ENCODE measurements at regions not wholly inside any gene's neighbourhood (a gene's known extent, or its start where the extent isn't known, plus 50 kb on each side); places are given as distances from the start of the nearest gene placed in this dataset.

- H3K4ac ChIP-seq (ENCODE audit: low read length): no peak overlapping the region
- H3K9me3 ChIP-seq (replicated peaks in 1 of 2; ENCODE audit: control insufficient read depth in 2 of 2, insufficient read depth in 1 of 2, low read depth in 1 of 2, low read length in 2 of 2): no peaks in the 10 kb centered on the region
- no peak overlapping the region for H3K23ac ChIP-seq (ENCODE audit: low read depth, low read length, poor library complexity)
- no peak overlapping the region for H3K4me3 ChIP-seq (ENCODE audit: low read length in 2 of 2)
- no peak overlapping the region for H3K27ac ChIP-seq (replicated peaks; ENCODE audit: low read length)
- WGBS, 2 donors (ENCODE audit: extremely low coverage in 2 of 2, insufficient read length in 2 of 2, insufficient replicate concordance in 1 of 2): no CpG with 5 or more reads among the region's 1 CpG
- no peak overlapping the region for H3K4me2 ChIP-seq (ENCODE audit: insufficient read depth, low read length, poor library complexity, severe bottlenecking)
- no peak overlapping the region for H4K8ac ChIP-seq (ENCODE audit: low read depth, low read length)
- no peak overlapping the region for H3K18ac ChIP-seq (ENCODE audit: low read length)
- H2AFZ ChIP-seq (ENCODE audit: low read length): no peak overlapping the region
- no peak overlapping the region for H3K9ac ChIP-seq (ENCODE audit: low read depth, low read length, poor library complexity)
- H3K14ac ChIP-seq (ENCODE audit: low read length): no peak overlapping the region
- H3K4me1 ChIP-seq (ENCODE audit: control insufficient read depth in 2 of 2, insufficient read depth in 1 of 2, low read depth in 1 of 2, low read length in 2 of 2): no peaks in the 10 kb centered on the region
- H4K91ac ChIP-seq (ENCODE audit: low read depth, low read length, poor library complexity): no peak overlapping the region
- no peak overlapping the region for H2AK5ac ChIP-seq (ENCODE audit: low read depth, low read length)
- H2BK120ac ChIP-seq (ENCODE audit: low read depth, low read length): no peak overlapping the region
- H3K79me1 ChIP-seq (ENCODE audit: low read depth, low read length): no peaks in the 10 kb centered on the region
- no peak for DNase-seq (ENCODE audit: low spot score)
- H2BK12ac ChIP-seq (ENCODE audit: low read length): no peak overlapping the region
- no peaks in the 10 kb centered on the region for H3K27me3 ChIP-seq (ENCODE audit: control insufficient read depth in 3 of 3, insufficient read depth in 3 of 3, low read depth in 1 of 3, low read length in 3 of 3)
- no peaks in the 10 kb centered on the region for H3K36me3 ChIP-seq (replicated peaks in 1 of 2; ENCODE audit: control insufficient read depth in 2 of 2, insufficient read depth in 2 of 2, low read length in 2 of 2)
- no peak overlapping the region for H2BK15ac ChIP-seq (ENCODE audit: low read length)
- H2BK5ac ChIP-seq (ENCODE audit: low read length): no peak overlapping the region
Observed at GRCh38 chrX:121987163-121987562, 939.8 kb downstream of the GLUD2 start.

DNA sequence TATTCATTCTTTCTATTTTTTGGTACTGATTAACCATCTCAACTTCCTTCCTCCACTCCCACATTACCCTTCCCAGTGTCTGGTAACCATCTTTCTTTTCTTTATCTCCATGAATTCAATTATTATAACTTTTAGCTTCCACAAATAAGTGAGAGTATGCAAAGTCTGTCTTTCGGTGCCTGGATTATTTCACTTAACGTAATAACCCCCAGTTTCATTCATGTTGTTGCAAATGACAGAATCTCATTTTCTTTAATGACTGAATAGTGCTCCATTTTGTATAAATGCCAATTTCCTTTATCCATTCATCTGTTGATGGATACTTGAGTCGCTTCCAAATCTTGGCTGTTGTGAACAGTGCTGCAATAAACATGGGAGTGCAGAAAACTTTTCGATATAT, 940.4 kb downstream of the GLUD2 start:
- Histone ChIP-seq H2BK120ac (ENCODE audit: low read depth, low read length) (no peak overlapping the region), H3K27ac (replicated peaks; ENCODE audit: low read length) (no peak overlapping the region), H3K18ac (ENCODE audit: low read length) (no peak overlapping the region), H2AFZ (ENCODE audit: low read length) (no peak overlapping the region), H2AK5ac (ENCODE audit: low read depth, low read length) (no peak overlapping the region), H3K4ac (ENCODE audit: low read length) (no peak overlapping the region), H3K23ac (ENCODE audit: low read depth, low read length, poor library complexity) (no peak overlapping the region), H4K91ac (ENCODE audit: low read depth, low read length, poor library complexity) (no peak overlapping the region), H2BK12ac (ENCODE audit: low read length) (no peak overlapping the region), H3K4me1 (ENCODE audit: control insufficient read depth in 2 of 2, insufficient read depth in 1 of 2, low read depth in 1 of 2, low read length in 2 of 2) (no peaks in the 10 kb centered on the region), H3K9me3 (replicated peaks in 1 of 2; ENCODE audit: control insufficient read depth in 2 of 2, insufficient read depth in 1 of 2, low read depth in 1 of 2, low read length in 2 of 2) (no peaks in the 10 kb centered on the region), H2BK5ac (ENCODE audit: low read length) (no peak overlapping the region), H3K4me2 (ENCODE audit: insufficient read depth, low read length, poor library complexity, severe bottlenecking) (no peak overlapping the region), H3K9ac (ENCODE audit: low read depth, low read length, poor library complexity) (no peak overlapping the region), H2BK15ac (ENCODE audit: low read length) (no peak overlapping the region), H3K79me1 (ENCODE audit: low read depth, low read length) (no peaks in the 10 kb centered on the region), H4K8ac (ENCODE audit: low read depth, low read length) (no peak overlapping the region), H3K27me3 (ENCODE audit: control insufficient read depth in 3 of 3, insufficient read depth in 3 of 3, low read depth in 1 of 3, low read length in 3 of 3) (no peaks in the 10 kb centered on the region), H3K14ac (ENCODE audit: low read length) (no peak overlapping the region), H3K36me3 (replicated peaks in 1 of 2; ENCODE audit: control insufficient read depth in 2 of 2, insufficient read depth in 2 of 2, low read length in 2 of 2) (no peaks in the 10 kb centered on the region), H3K4me3 (ENCODE audit: low read length in 2 of 2) (no peak overlapping the region)
- no peak for DNase-seq (ENCODE audit: low spot score)
- WGBS, 2 donors (ENCODE audit: extremely low coverage in 2 of 2, insufficient read length in 2 of 2, insufficient replicate concordance in 1 of 2): no CpG with 5 or more reads among the region's 4 CpGs

- Histone ChIP-seq H3K4me2 (ENCODE audit: insufficient read depth, low read length, poor library complexity, severe bottlenecking) (no peak overlapping the region), H3K4ac (ENCODE audit: low read length) (no peak overlapping the region), H2BK5ac (ENCODE audit: low read length) (no peak overlapping the region), H2BK12ac (ENCODE audit: low read length) (no peak overlapping the region), H3K9me3 (replicated peaks in 1 of 2; ENCODE audit: control insufficient read depth in 2 of 2, insufficient read depth in 1 of 2, low read depth in 1 of 2, low read length in 2 of 2) (no peaks in the 10 kb centered on the region), H4K91ac (ENCODE audit: low read depth, low read length, poor library complexity) (no peak overlapping the region), H3K79me1 (ENCODE audit: low read depth, low read length) (no peaks in the 10 kb centered on the region), H2AFZ (ENCODE audit: low read length) (no peak overlapping the region), H3K9ac (ENCODE audit: low read depth, low read length, poor library complexity) (no peak overlapping the region), H3K18ac (ENCODE audit: low read length) (no peak overlapping the region), H3K4me1 (ENCODE audit: control insufficient read depth in 2 of 2, insufficient read depth in 1 of 2, low read depth in 1 of 2, low read length in 2 of 2) (peaks cover 0 to 2% of the 10 kb centered on the region in 2 donors), H3K4me3 (ENCODE audit: low read length in 2 of 2) (no peak overlapping the region), H3K27ac (replicated peaks; ENCODE audit: low read length) (no peak overlapping the region), H3K23ac (ENCODE audit: low read depth, low read length, poor library complexity) (no peak overlapping the region), H2BK120ac (ENCODE audit: low read depth, low read length) (no peak overlapping the region), H2BK15ac (ENCODE audit: low read length) (no peak overlapping the region), H3K36me3 (replicated peaks in 1 of 2; ENCODE audit: control insufficient read depth in 2 of 2, insufficient read depth in 2 of 2, low read length in 2 of 2) (no peaks in the 10 kb centered on the region), H4K8ac (ENCODE audit: low read depth, low read length) (no peak overlapping the region), H3K14ac (ENCODE audit: low read length) (no peak overlapping the region), H3K27me3 (ENCODE audit: control insufficient read depth in 3 of 3, insufficient read depth in 3 of 3, low read depth in 1 of 3, low read length in 3 of 3) (no peaks in the 10 kb centered on the region), H2AK5ac (ENCODE audit: low read depth, low read length) (no peak overlapping the region)
- no CpG with 5 or more reads among the region's 10 CpGs for WGBS, 2 donors (ENCODE audit: extremely low coverage in 2 of 2, insufficient read length in 2 of 2, insufficient replicate concordance in 1 of 2)
- DNase-seq (ENCODE audit: low spot score): no peak
Observed at GRCh38 chrX:122004127-122004526, 956.7 kb downstream of the GLUD2 start.

- Histone ChIP-seq H3K14ac (ENCODE audit: low read length) (no peak overlapping the region), H2BK15ac (ENCODE audit: low read length) (no peak overlapping the region)
- WGBS, 2 donors (ENCODE audit: extremely low coverage in 2 of 2, insufficient read length in 2 of 2, insufficient replicate concordance in 1 of 2): no CpG with 5 or more reads among the region's 1 CpG
Observed at GRCh38 chrX:122026665-122027064, 979.3 kb downstream of the GLUD2 start.

More at GRCh38 chrX:122026665-122027064, 979.3 kb downstream of the GLUD2 start:
- no peak overlapping the region for H2AK5ac ChIP-seq (ENCODE audit: low read depth, low read length)
- no peak overlapping the region for H2BK12ac ChIP-seq (ENCODE audit: low read length)
- H3K4me1 ChIP-seq (ENCODE audit: control insufficient read depth in 2 of 2, insufficient read depth in 1 of 2, low read depth in 1 of 2, low read length in 2 of 2): no peaks in the 10 kb centered on the region
- H4K91ac ChIP-seq (ENCODE audit: low read depth, low read length, poor library complexity): no peak overlapping the region
- no peak overlapping the region for H3K23ac ChIP-seq (ENCODE audit: low read depth, low read length, poor library complexity)
- H3K18ac ChIP-seq (ENCODE audit: low read length): no peak overlapping the region
- H3K4me2 ChIP-seq (ENCODE audit: insufficient read depth, low read length, poor library complexity, severe bottlenecking): no peak overlapping the region
- no peak overlapping the region for H2BK5ac ChIP-seq (ENCODE audit: low read length)
- H3K27me3 ChIP-seq (ENCODE audit: control insufficient read depth in 3 of 3, insufficient read depth in 3 of 3, low read depth in 1 of 3, low read length in 3 of 3): no peaks in the 10 kb centered on the region
- no peak for DNase-seq (ENCODE audit: low spot score)
- no peak overlapping the region for H3K9ac ChIP-seq (ENCODE audit: low read depth, low read length, poor library complexity)
- H2AFZ ChIP-seq (ENCODE audit: low read length): no peak overlapping the region
- no peak overlapping the region for H4K8ac ChIP-seq (ENCODE audit: low read depth, low read length)
- no peaks in the 10 kb centered on the region for H3K9me3 ChIP-seq (replicated peaks in 1 of 2; ENCODE audit: control insufficient read depth in 2 of 2, insufficient read depth in 1 of 2, low read depth in 1 of 2, low read length in 2 of 2)
- no peak overlapping the region for H2BK120ac ChIP-seq (ENCODE audit: low read depth, low read length)
- H3K27ac ChIP-seq (replicated peaks; ENCODE audit: low read length): no peak overlapping the region
- H3K4ac ChIP-seq (ENCODE audit: low read length): no peak overlapping the region
- no peaks in the 10 kb centered on the region for H3K36me3 ChIP-seq (replicated peaks in 1 of 2; ENCODE audit: control insufficient read depth in 2 of 2, insufficient read depth in 2 of 2, low read length in 2 of 2)
- H3K4me3 ChIP-seq (ENCODE audit: low read length in 2 of 2): no peak overlapping the region
- no peaks in the 10 kb centered on the region for H3K79me1 ChIP-seq (ENCODE audit: low read depth, low read length)
